ENCODE measurements at regions not wholly inside any gene's neighbourhood (a gene's known extent, or its start where the extent isn't known, plus 50 kb on each side); places are given as distances from the start of the nearest gene placed in this dataset.

- H3K27me3 Mint-ChIP-seq (ENCODE audit: insufficient read depth, unreplicated experiment), result peaks cover 52% of the 10 kb centered on the region
- H3K4me3 Mint-ChIP-seq (ENCODE audit: unreplicated experiment), result no peak overlapping the region
- CTCF ChIA-PET, result no interaction called here
- BruUV-seq (replicated peaks), result no TSS peak
- no peaks in the 10 kb centered on the region for H3K36me3 Mint-ChIP-seq (ENCODE audit: insufficient read depth, unreplicated experiment)
- DNase-seq (ENCODE audit: unreplicated experiment), result no peak
- intact Hi-C loops (cut with micrococcal nuclease), result no loop called here
- no peaks in the 10 kb centered on the region for H3K9me3 Mint-ChIP-seq (ENCODE audit: unreplicated experiment)
- POLR2A ChIA-PET, result no interaction called here
- TF ChIP-seq, protein P1, sequence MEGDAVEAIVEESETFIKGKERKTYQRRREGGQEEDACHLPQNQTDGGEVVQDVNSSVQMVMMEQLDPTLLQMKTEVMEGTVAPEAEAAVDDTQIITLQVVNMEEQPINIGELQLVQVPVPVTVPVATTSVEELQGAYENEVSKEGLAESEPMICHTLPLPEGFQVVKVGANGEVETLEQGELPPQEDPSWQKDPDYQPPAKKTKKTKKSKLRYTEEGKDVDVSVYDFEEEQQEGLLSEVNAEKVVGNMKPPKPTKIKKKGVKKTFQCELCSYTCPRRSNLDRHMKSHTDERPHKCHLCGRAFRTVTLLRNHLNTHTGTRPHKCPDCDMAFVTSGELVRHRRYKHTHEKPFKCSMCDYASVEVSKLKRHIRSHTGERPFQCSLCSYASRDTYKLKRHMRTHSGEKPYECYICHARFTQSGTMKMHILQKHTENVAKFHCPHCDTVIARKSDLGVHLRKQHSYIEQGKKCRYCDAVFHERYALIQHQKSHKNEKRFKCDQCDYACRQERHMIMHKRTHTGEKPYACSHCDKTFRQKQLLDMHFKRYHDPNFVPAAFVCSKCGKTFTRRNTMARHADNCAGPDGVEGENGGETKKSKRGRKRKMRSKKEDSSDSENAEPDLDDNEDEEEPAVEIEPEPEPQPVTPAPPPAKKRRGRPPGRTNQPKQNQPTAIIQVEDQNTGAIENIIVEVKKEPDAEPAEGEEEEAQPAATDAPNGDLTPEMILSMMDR (IDR thresholded peaks at IDR 0.05; ENCODE audit: unreplicated experiment), result no peak
- no peak overlapping the region for H3K27ac Mint-ChIP-seq (ENCODE audit: low read depth, unreplicated experiment)
- no peaks in the 10 kb centered on the region for H3K4me1 Mint-ChIP-seq (ENCODE audit: insufficient read depth, unreplicated experiment)
These were observed 115.5 kb downstream of the PAPOLA start for GRCh38 chr14:96617635-96618034.

GRCh38 chr14:96622926-96623325 is 120.7 kb downstream of the PAPOLA start:
- intact Hi-C loops (cut with micrococcal nuclease), result no loop called here
- H3K27me3 Mint-ChIP-seq (ENCODE audit: insufficient read depth, unreplicated experiment), result peaks cover 39% of the 10 kb centered on the region
- H3K4me1 Mint-ChIP-seq (ENCODE audit: insufficient read depth, unreplicated experiment), result no peaks in the 10 kb centered on the region
- no peak overlapping the region for H3K27ac Mint-ChIP-seq (ENCODE audit: low read depth, unreplicated experiment)
- H3K36me3 Mint-ChIP-seq (ENCODE audit: insufficient read depth, unreplicated experiment), result no peaks in the 10 kb centered on the region
- CTCF ChIA-PET, result no interaction called here
- H3K9me3 Mint-ChIP-seq (ENCODE audit: unreplicated experiment), result no peaks in the 10 kb centered on the region
- BruUV-seq (replicated peaks), result no TSS peak
- POLR2A ChIA-PET, result interaction anchor here (1.2 kb wide), 1 partner anchor 14 kb away, joined by 3 read pairs; no protein-coding TSS in a partner anchor
- TF ChIP-seq, protein P1 (IDR thresholded peaks at IDR 0.05; ENCODE audit: unreplicated experiment), result no peak
- no peak for DNase-seq (ENCODE audit: unreplicated experiment)
- no peak overlapping the region for H3K4me3 Mint-ChIP-seq (ENCODE audit: unreplicated experiment)

- no peaks in the 10 kb centered on the region for H3K9me3 Mint-ChIP-seq (ENCODE audit: unreplicated experiment)
- no peak overlapping the region for H3K27ac Mint-ChIP-seq (ENCODE audit: low read depth, unreplicated experiment)
- H3K27me3 Mint-ChIP-seq (ENCODE audit: insufficient read depth, unreplicated experiment), result peaks cover 38% of the 10 kb centered on the region
- H3K36me3 Mint-ChIP-seq (ENCODE audit: insufficient read depth, unreplicated experiment), result no peaks in the 10 kb centered on the region
- intact Hi-C loops (cut with micrococcal nuclease), result no loop called here
- no TSS peak for BruUV-seq (replicated peaks)
- H3K4me1 Mint-ChIP-seq (ENCODE audit: insufficient read depth, unreplicated experiment), result no peaks in the 10 kb centered on the region
- no peak overlapping the region for H3K4me3 Mint-ChIP-seq (ENCODE audit: unreplicated experiment)
- DNase-seq (ENCODE audit: unreplicated experiment), result no peak
- ChIA-PET POLR2A (no interaction called here), CTCF (interaction anchor here (0.6 to 0.7 kb wide), 2 partner anchors 207 to 1771 kb away, joined by 3 read pairs; no protein-coding TSS in a partner anchor)
- TF ChIP-seq, protein P1 (IDR thresholded peaks at IDR 0.05; ENCODE audit: unreplicated experiment), result no peak
These were observed 121.7 kb downstream of the PAPOLA start for GRCh38 chr14:96623676-96624484.

- POLR2A ChIA-PET, result no interaction called here
- no peaks in the 10 kb centered on the region for H3K9me3 Mint-ChIP-seq (ENCODE audit: unreplicated experiment)
- CTCF ChIA-PET, result interaction anchor here (1.0 kb wide), 1 partner anchor 137 kb away, joined by 3 read pairs; no protein-coding TSS in a partner anchor
- H3K36me3 Mint-ChIP-seq (ENCODE audit: insufficient read depth, unreplicated experiment), result no peaks in the 10 kb centered on the region
- intact Hi-C loops (cut with micrococcal nuclease), result no loop called here
- no TSS peak for BruUV-seq (replicated peaks)
- TF ChIP-seq, protein P1 (IDR thresholded peaks at IDR 0.05; ENCODE audit: unreplicated experiment), result no peak
- no peak for DNase-seq (ENCODE audit: unreplicated experiment)
- H3K4me1 Mint-ChIP-seq (ENCODE audit: insufficient read depth, unreplicated experiment), result no peaks in the 10 kb centered on the region
- H3K4me3 Mint-ChIP-seq (ENCODE audit: unreplicated experiment), result no peak overlapping the region
- H3K27ac Mint-ChIP-seq (ENCODE audit: low read depth, unreplicated experiment), result no peak overlapping the region
- peaks cover 38% of the 10 kb centered on the region for H3K27me3 Mint-ChIP-seq (ENCODE audit: insufficient read depth, unreplicated experiment)
These were observed 122.7 kb downstream of the PAPOLA start for GRCh38 chr14:96624661-96625425.
